Fibroblast of upper back skin (primary cell): ENCODE measurements at regions not wholly inside any gene's neighbourhood (a gene's known extent, or its start where the extent isn't known, plus 50 kb on each side); places are given as distances from the start of the nearest gene placed in this dataset.
A peak's percentile ranks its signal among the peaks of the same experiment; 100 is the strongest.
"Not testable (repeated sequence)": the region's sequence is repeated elsewhere in the genome, so short reads cannot be mapped to it uniquely, and the experiment has no call there.

Source experiments
- DNase-seq: peaks from one replicate; pipeline ENCODE4 v3.0.0-alpha.2; 2013

DNA sequence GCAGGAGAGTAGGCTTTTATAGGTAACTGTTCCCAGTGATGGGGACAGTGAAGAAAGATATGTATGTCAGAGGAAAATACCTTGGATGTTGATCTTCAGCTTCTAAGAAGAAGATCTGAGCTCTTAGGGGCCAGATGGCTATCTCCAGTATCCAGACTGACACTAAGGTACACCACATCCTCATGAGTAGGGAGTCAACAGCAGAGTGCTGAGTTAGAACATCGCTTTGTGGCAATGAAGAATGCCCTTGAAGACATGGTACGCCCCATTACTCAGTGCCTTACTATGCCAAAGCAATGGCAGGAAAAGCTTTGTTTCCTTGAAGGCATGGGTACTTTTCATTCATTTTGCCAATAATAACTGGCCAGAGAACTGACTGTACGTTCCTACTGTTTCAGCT lies 263.7 kb downstream of the CEMIP2 start:
- no peak for DNase-seq

DNA sequence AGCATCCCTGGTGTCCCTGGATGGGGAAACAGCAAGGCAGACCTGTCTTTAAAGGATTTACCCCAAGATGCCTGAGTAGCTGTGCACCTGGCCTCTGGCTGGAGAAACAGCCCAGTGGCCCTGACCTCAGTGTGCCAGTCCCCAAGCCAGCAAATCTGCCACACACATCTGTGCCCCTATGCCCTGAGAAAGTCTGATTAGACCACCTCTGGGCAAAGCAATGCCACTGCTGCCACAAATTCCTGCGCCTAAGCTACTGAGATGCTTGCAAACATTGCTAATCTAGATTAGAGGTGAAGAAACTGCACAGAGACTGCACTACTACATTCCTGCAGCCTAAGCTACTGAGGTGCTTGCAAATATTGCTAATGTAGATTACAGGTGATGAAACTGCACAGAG lies 269.6 kb downstream of the CEMIP2 start:
- no peak for DNase-seq

DNA sequence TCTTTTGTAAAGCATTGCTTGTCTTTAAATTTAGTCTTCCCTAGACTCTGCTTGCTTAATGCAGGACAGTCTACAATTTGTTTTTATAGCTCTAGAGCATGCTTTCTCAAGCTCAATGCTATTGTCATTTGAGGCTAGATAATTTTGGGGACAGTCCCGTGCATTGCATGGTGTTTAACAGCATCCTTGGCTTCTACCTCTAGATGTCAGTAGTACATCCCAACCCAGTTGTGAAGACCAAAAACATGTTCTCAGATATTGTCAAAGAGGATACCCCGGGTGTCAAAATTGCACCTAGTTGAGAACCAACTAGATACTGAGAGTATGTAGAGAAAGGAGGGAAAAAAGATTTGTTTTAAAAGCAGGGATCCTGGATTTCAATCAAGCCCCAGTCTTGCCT lies 277.5 kb downstream of the CEMIP2 start:
- DNase-seq = no peak

DNA sequence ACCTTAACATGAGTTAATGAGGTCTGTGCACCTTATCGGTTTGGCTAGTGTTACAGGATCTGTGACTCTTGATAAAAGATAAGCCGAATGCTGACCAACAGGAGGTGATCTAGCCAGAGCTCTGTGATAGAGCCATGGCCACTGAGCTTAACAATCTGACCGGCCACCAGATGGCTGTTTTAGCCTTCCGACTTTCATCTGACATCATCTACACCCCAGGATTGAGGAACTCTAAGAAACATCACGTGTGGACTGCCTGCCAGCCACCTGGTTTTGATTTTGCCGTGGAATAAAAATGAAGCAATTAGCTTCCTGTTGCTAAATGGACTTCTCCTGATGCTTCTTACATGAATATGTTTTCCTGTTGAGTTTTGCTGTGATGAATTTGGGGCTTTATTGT lies 281.3 kb downstream of the CEMIP2 start:
- DNase-seq = peak; percentile 33

DNA sequence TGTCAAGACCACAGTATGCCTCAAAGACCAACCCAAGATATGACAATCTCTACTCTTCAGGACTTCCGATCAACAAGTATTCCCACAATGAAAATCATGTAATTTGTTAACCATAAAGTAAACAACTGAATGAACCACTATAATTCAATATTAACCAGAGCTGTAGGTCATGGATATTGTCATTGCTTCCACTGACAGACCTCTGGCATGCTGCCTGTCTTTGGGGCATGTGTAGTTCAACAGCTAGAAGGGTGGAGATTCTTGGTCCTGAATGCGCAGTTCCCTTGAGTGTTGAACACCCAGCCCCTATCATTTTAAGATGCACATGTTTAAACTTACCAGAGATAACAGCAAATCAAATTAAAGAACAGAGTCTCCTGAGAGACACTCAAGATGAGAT lies 283.0 kb downstream of the CEMIP2 start:
- no peak for DNase-seq

DNA sequence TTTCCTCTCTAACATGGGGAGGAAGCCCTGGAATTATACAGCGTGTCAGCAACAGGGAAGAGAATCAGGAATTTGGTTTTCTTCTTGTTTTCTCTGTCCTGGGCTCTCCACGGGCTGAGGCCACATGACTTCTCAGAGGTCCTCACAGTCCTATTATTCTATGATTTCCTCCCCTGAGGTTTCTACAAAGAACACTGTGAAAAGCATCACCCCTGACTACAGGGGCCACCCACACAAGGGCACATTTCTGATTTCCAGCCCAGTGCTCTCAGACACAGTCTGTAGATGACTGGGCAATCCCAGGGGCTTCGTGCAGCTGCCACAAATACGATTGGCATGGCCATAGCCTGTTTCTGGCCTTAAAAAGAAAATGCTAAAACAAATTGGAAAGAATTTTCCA lies 284.9 kb downstream of the CEMIP2 start:
- DNase-seq = no peak

DNA sequence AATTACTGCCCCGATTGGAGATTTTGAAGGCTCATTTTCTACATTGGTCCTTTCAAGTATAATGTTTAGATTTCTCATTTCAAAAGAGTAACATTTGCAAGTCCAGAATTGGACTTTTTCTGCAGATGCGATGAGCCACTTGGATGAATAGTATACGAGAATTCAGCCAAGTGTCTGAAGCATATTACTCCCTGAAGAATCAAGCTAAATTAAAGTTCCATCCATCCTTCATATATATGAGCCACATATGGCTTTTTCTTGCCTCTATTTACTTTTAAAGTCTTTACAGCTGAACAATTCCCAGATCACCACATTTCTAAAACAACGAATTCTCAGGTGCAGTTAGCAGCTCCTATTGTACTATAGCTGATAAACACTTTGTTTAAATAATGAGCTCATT lies 288.7 kb downstream of the CEMIP2 start:
- no peak for DNase-seq

DNA sequence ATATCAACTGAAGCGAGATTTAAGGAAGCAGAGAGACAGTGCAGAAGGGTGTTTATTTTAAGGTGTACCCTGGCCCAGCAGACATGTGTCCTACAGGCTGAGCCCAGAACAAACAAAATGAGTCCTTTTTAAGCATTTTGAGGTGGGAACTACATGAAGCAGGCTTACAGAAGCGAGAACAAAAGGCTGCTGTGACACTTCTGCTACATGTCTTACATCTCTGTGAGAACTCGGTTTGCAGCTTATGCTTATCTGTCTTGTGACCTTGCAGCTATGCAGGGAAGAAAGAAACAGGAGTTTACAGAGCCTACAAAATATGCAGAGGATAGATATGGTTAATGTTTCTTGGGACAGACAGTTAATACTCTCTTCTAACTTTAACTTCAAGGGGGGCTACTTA lies 295.9 kb downstream of the CEMIP2 start:
- DNase-seq = no peak

DNA sequence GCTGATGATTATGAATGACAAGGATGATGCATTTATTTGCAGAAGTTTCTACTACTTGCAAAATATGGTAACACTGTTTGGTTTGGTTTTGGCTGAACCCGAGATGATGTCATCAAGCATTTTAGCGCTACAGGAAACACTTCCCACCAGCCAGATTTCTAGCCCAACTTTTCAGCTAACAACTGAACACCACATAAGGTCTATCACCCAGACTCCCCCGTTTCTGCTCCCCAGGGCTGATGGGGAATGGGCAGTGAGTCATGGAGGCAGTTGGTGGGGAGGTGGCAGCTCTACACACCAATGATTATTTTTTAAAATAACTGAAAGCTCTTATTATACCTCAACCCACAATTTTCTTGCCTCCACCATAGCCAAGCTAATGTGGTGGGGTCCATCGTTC lies 302.9 kb downstream of the CEMIP2 start:
- no peak for DNase-seq

DNA sequence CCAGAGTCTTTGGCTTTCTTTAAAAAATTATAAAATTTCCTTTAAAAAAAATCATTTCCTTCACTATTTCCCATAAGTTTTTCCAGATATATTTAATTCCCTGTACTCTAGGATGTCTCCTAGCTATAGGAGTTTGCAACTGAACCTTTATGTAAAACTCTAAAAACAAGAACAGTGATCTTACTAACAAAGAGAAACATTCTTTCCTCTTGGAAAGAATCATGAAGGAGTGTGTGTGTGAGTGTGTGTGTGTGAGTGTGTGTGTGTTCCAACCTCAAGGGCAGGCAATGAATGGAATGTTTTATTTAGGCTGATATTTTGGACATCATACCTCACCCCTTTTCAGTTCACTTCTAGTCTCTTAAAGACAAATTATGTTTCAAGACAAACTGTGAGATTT lies 309.2 kb downstream of the CEMIP2 start:
- no peak for DNase-seq

DNA sequence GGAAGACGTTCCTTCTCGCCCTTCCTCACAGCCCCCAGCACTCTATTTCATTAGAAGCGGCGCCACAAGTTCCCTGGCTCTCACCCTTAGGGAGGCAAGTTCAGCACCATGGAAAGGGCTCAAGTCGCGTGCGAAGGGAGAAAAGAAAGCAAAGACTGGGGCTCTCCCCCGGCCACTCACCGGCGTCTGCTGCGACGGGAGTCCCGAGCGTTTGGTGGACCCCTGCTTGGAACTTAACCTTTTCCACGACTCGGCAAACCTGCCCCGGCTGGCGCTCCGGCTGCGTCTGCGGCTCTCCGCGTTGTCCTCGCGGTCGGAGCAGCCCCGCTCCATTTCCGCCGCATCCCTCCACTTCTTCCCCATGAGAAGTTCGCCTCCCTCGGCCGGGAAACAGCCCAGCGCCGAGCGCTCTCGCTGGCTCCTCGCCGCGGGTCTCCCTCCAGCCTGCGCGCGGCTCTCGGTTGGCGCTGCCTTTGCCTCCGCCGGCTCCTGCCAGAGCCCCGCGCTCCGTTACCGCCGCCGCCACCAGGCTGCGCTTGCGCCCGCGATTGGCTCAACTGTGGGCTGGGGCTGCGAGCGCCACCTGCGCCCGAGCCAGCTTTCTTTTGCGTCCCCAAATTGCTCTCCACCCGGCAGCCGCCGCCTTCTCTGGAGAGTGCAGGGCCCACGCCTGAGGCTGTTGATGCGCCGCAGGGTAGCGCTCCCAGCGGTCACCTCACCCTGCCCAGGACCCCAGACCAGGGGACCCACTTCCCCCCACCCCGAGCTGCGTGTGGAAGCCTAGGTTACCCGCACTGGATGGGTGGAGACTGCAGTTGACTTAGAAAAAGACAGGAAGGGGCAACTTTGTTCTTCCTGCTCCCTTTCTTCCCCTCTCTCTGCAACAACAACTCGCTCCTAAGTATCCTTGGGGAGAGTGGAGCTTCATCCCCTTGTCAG lies 321.6 kb downstream of the CEMIP2 start:
- DNase-seq = peak; percentile 67

DNA sequence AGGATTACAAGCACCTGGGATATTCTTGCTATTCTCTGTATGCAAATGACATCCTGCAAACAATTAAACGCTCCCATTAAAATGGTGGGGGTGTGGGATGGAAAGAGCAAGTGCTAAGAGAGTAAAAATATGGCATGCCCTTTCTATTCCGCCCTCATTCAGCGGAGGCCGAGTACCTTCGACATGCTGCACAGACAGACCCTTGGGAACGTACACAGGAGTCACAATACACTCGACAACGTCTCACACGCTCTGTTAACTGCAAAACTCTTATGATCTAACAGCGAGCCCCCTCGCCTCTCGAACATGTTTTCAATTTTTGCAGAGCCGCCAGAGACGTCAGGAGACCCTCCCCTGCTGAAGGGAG lies 322.2 kb downstream of the CEMIP2 start:
- DNase-seq = no peak

DNA sequence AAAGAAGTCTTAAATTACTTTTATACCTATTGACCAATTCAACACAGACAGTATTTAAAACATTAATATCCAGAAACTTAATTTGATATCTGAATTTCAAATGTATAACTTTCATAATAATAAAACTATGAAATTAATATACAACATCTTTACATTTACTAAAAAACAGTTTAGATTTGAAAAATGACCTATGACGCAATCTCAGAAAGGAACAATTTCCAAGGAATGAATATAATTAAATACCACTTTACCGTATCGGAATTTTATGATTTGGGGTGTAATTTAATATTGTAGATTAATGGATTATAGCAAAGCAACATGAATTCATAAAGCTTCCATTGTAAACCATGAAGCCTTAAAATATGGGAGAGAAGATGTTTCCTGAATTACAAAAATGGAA lies 321.5 kb upstream of the TRPM3 start:
- no peak for DNase-seq

DNA sequence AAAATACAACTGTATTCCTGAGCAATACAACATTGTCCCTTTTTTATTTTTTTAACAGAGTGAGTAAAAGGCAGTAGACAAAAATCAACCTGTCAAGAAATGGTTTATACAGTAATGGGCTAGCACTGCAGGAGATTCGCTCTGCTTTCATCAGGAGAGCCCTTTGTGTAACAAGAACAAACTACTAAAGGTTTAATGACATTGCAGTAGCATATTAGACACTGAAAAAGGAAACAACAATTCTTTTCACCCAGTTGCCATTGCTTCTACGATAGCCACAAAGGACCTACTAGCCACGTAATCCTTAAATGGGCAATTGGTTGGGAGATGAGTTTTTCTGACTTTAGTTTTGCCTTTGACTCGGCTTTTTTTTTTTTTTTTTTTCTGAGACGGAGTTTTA lies 319.8 kb upstream of the TRPM3 start:
- DNase-seq = no peak

DNA sequence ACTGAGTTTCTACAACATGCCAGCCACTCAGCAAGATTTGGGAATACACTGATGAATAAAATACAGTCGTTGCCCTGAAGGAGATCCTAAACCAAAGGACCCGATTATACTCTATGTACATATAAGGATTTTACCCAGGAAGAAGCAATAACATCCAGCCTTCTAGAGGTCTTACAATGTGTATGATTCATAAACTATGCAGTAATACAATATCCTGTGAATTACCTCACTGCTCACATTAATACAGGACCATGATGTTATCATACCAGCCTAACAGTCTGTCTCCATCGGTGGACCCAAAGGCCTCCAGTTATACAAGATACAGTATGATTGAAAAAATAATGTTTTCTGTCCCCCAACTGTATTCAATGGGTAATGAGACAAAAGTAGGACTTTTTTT lies 310.5 kb upstream of the TRPM3 start:
- DNase-seq = peak; percentile 26

DNA sequence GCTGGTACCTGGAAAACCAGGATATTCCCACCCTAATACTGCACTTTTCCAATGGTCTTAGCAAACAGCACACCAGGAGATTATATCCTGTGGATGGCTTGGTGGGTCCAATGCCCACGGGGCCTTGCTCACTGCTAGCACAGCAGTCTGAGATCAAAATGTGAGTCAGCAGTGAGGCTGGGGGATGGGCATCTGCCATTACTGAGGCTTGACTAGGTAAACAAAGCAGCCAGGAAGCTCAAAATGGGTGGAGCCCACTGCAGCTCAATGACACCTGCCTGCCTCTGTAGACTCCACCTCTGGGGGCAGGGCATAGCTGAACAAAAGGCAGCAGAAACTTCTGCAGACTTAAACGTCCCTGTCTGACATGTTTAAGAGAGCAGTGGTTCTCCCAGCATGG lies 285.9 kb upstream of the TRPM3 start:
- DNase-seq = not testable (repeated sequence)

DNA sequence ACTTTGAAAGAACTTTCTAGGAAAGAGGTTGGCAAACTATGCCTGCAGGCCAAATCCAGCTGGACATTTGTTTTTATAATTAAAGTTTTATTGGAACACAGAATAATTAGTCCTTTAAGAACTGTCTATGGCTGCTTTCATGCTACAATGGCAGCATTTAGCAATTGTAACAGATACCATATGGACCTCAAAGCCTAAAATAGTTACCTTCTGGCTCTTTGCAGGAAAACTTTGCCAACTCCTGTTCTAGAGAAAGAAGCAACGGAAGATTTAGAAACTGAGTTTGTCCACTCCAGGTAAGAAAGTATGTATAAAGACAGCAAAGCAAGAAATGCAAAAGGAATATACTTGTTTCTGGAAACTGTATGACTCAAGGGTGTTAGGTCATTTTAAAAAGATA lies 281.7 kb upstream of the TRPM3 start:
- DNase-seq = no peak

DNA sequence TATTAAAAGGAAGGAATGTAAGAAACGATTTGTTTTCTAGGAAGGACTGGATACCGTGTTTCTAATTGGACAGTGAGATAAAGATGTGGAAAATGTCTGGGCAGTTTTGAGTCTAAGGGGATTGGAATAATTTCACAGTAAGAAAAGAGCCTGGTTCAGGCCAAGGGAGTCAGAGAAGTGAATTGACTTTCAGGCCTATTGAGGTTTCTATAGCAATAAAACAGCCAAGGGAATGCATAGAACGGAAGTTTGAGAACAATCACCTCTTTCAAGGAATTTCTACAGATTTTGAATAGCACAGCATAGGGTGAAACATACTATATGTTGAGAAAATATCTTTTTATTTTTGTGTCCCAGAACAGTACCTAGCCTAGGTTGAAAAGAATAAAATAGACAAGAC lies 271.6 kb upstream of the TRPM3 start:
- no peak for DNase-seq

DNA sequence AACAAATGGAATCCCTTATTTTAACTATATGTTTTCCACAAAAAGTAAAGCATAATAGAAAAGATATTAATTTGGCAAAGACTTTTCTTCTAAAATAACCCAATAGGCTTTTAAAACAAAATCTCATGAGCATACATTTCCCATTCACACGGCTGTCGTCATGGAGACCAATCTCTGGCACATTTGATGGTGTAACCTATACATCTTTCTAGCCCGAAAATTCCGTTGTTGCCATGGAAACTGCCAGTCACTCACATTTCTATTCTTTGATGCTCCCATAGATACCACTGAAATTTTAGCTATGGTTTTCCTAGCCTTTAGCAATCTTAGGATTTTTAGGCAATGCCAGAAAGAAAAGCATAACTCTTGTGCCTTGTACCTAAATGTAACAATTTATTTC lies 262.9 kb upstream of the TRPM3 start:
- DNase-seq = no peak

DNA sequence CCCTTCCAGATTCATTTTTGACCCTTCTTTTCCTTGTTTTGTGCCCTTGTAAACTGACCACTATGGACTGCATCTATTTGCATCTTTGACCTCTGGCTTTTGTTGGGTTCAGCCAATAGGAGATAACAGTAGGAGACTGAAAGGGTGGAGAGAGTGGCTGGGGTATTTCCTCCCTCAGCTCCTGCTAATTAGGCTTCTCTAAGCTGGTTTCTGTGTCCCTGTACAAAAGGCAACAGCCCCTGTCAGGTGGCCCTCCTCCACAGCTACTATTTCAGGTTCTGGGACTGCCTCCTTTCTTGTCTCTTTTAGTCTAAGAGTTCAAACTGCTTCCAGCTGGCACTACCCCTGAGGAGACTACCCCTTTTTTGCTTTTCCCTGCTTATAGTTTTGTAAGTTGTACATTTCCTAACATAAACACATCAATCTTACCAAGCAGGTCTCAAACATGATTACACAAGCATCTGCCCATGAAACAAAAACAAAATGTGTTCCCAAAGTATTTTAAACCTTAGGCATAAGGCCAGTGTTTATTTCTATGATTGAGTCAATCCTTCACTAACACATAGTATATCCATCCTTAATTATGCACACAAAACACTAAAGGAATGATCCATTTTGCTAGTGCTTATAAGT lies 262.0 kb upstream of the TRPM3 start:
- DNase-seq = no peak

DNA sequence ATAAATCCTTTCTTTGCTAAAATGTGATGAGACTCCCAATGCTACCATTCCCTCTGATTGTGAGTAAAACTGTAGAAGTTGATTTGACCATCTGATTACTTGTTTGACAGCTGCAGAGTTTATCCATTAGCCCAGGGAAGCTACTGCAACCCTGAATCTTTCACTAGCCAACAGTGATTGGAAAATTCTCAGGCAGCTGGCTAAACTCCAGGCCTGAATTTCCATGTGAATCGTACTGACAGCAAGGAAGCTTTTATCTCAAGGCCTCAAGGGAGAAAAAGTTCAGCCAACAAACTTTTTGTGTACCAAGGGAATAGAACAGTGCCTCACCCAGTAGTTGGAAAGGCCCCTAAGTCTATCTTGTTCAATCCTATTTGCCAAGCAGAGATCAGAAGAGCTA lies 246.7 kb upstream of the TRPM3 start:
- DNase-seq = no peak

DNA sequence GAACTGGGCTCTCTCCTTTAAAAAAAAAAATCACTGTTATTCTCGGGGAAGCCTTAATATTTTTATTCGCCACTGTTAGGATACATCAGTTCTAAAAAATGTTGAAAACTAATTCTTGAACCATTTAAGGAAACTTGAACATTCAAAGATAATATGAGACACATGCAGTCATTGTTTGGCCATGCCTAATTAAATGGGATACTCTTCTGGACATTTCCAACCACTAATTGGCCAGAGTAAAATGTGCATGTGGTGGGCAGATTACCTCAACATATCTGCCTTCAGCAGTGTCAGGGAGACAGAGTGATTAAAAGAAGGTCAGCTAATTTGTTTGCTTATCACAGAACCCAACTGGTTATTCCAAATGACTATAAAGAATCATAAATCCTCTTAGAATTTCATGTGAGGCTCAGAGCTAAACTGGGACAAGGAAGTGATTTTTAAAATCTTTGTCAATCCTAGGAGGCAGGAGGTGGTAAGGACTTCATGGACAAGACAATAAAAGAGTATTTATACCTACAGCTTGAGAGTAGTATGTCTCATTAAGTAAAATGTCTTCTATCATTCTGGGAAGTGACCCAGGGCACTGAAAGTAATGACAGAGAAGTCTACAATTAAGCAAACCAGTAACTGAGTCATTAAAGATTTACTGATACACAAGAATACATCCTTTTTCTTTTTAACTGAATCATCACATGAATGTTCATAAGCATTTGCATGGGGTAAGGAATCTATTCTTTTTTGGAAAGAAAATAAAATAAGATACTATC lies 242.9 kb upstream of the TRPM3 start:
- DNase-seq = peak; percentile 47

DNA sequence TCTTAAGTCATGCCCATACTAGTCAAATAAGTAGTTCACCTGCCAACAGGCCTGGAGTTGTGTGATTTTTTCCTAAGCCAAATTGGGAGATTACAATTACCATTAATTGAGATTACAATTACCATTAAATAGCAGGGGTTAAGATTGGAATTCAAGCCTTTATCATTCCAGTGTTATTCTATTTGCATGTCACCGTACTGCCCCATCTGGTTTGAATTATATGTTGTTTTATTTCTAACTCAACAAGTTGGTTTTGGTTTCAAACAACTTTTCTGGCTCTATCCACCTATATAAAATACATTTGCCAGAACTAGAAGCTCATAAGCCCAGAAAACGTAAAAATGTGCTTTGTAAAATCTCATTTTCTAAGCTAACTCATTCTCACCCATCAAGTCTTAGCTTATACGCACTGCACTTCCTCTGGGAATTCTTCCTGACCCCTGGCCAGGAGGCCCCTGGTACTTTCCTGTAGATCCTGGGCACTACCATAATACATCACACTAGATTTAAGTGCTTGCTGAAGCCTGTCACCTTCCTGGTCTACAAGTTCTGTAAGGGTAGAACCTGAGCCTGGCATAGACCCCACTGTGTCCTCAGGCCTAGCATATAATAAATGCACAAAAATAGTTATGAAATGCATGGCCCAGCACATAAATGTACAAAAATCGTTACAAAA lies 242.0 kb upstream of the TRPM3 start:
- DNase-seq = peak; percentile 58
